GM21529 (cell line): ENCODE measurements at regions not wholly inside any gene's neighbourhood (a gene's known extent, or its start where the extent isn't known, plus 50 kb on each side); places are given as distances from the start of the nearest gene placed in this dataset.

Source experiments
- ATAC-seq: cut with Tn5 transposase; IDR thresholded peaks from one replicate; pipeline ENCODE4 v1.9.1; 2021; ENCODE audit not compliant: unreplicated experiment

DNA sequence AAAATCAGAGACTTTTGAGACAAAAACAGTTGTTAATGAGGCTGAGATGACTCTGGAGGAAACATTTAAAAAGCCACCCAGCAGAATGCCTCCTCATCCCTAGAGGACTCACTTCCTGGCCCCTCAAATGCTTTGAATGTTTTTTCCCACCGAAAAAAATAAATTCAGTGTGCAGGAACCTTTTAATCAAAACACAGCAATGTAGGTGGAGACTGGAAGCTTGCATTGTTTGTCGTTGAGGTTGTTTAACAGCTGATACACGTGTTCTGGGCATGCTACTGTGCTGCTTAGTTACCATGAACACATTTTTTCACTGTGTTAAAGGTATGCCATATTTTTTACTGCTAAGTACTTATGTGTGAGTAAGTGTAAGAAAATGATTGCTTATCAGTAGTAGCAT lies 65.7 kb upstream of the ADCY2 start:
- no peak for ATAC-seq

DNA sequence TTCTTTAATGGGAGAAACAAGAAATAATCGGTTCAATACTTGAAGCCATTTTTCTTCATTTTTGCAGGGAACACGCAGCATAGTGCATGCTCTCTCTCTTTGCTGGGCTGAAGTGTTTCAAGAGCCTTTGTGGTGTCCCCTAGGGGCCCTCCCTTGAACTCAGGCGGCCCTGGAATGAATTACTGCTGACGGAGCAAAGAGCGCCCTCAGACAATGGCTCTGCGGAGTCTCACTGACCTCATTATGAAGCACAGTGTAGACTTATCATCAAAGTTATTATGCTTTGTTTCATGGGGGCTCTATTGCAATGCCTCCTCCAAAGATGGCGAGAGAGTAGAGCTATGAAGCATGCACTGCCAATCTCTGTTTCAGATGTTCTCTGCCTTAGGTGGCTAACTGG lies 64.8 kb upstream of the ADCY2 start:
- no peak for ATAC-seq
